ENCODE measurements at regions not wholly inside any gene's neighbourhood (a gene's known extent, or its start where the extent isn't known, plus 50 kb on each side); places are given as distances from the start of the nearest gene placed in this dataset.

- no TSS peak for BruUV-seq (replicated peaks)
- Histone ChIP-seq H3K36me3 (ENCODE audit: control insufficient read depth in 1 of 2, insufficient read depth in 2 of 2, low read length in 2 of 2) (no peaks in the 10 kb centered on the region), H3K4me2 (ENCODE audit: low read length) (no peak overlapping the region), H3K4me1 (ENCODE audit: control insufficient read depth in 1 of 2, insufficient read depth in 2 of 2, low read length in 2 of 2) (no peaks in the 10 kb centered on the region), H3K4me3 (replicated peaks in 1 of 2; ENCODE audit: low read depth in 1 of 2, low read length in 2 of 2) (no peak overlapping the region), H3K27me3 (ENCODE audit: insufficient read depth, low read length) (no peaks in the 10 kb centered on the region), H3K79me2 (ENCODE audit: insufficient read depth, low read length) (no peaks in the 10 kb centered on the region), H3K9me2 (ENCODE audit: insufficient read depth) (no peaks in the 10 kb centered on the region), H4K20me1 (ENCODE audit: insufficient read depth) (no peaks in the 10 kb centered on the region), H2AFZ (ENCODE audit: low read depth, low read length, poor library complexity, severe bottlenecking) (no peak overlapping the region), H3K9me3 (ENCODE audit: control insufficient read depth in 1 of 2, insufficient read depth in 1 of 2, low read depth in 1 of 2, low read length in 2 of 2) (no peaks in the 10 kb centered on the region), H3K9ac (ENCODE audit: low read length) (no peak overlapping the region), H3K27ac (ENCODE audit: low read depth, low read length) (no peak overlapping the region)
- ChIA-PET POLR2A (interaction anchor here (0.7 kb wide), 1 partner anchor 363 kb away, joined by 3 read pairs; no protein-coding TSS in a partner anchor), CTCF (interaction anchor here (0.6 to 2.0 kb wide), 15 partner anchors 8 to 404 kb away, joined by 3 to 9 read pairs (median 4); no protein-coding TSS in a partner anchor), RAD21 (ENCODE audit: low non-redundant PET in 1 of 2, low total read pairs in 2 of 2, uncharacterized antibody in 2 of 2, unreplicated experiment in 2 of 2) (interaction anchor here (0.6 to 0.8 kb wide), 2 partner anchors 273 to 693 kb away, joined by 3 read pairs; no protein-coding TSS in a partner anchor)
- DNase-seq (ENCODE audit: low read depth, low spot score) (no peak), ATAC-seq (peak; percentile 33; the same call in 1 of the 2 replicates)
- TF ChIP-seq CTCF (IDR thresholded peaks at IDR 0.05 in 2 of 3, conservative IDR thresholded peaks at IDR 0.05 in 1 of 3; ENCODE audit: borderline replicate concordance in 1 of 3, insufficient read depth in 1 of 3, low read depth in 2 of 3, low read length in 2 of 3) = peak in 1 of 3 experiments; percentile 24; a peak in 2 of 6 replicates
- no peak for TF ChIP-seq REST (IDR thresholded peaks at IDR 0.05; ENCODE audit: low read depth)
- intact Hi-C loops (cut with micrococcal nuclease) = loop anchor here (2.0 to 5.0 kb wide), 2 partner anchors 361 to 403 kb away; no protein-coding TSS in a partner anchor
Observed at GRCh38 chr12:111297703-111298426, 71.0 kb downstream of the PHETA1 start.
